ENCODE measurements at regions not wholly inside any gene's neighbourhood (a gene's known extent, or its start where the extent isn't known, plus 50 kb on each side); places are given as distances from the start of the nearest gene placed in this dataset.

GRCh38 chr3:90253131-90253530 is 1145.7 kb downstream of the EPHA3 start:
- DNase-seq = no peak

GRCh38 chr3:90261481-90262433 is 1154.3 kb downstream of the EPHA3 start:
- no peak for DNase-seq

All from SW 1271 (cell line).